RWPE2 (cell line): ENCODE measurements at regions not wholly inside any gene's neighbourhood (a gene's known extent, or its start where the extent isn't known, plus 50 kb on each side); places are given as distances from the start of the nearest gene placed in this dataset.
A peak's percentile ranks its signal among the peaks of the same experiment; 100 is the strongest.
"Not testable (repeated sequence)": the region's sequence is repeated elsewhere in the genome, so short reads cannot be mapped to it uniquely, and the experiment has no call there.

Source experiments
- ATAC-seq: fragments of 200-7000 bp; cut with Tn5 transposase; 3 replicates; pipeline ENCODE4 v1.9.1; 2021; ENCODE audit warnings: low read depth
- DNase-seq: peaks from one replicate; pipeline ENCODE4 v3.0.0-alpha.2; 2020; ENCODE audit warnings: low spot score
- H3K27ac ChIP-seq: fragments of 450-650 bp; 2 replicates; pipeline ENCODE4 v1.5.1; 2017; ENCODE audit warnings: mild to moderate bottlenecking; ENCODE audit not compliant: poor library complexity, severe bottlenecking
- H3K27me3 ChIP-seq: fragments of 250-450 bp; sonication (Bioruptor Pico); 2 replicates; pipeline ENCODE4 v1.5.1; 2021; ENCODE audit warnings: mild to moderate bottlenecking, moderate library complexity; ENCODE audit not compliant: insufficient read depth, poor library complexity, severe bottlenecking
- H3K36me3 ChIP-seq: fragments of 250-450 bp; sonication (Bioruptor Pico); 2 replicates; pipeline ENCODE4 v1.5.1; 2020; ENCODE audit warnings: low read depth, mild to moderate bottlenecking, moderate library complexity
- H3K4me1 ChIP-seq: fragments of 250-450 bp; sonication (Bioruptor Pico); 2 replicates; pipeline ENCODE4 v1.5.1; 2021; ENCODE audit warnings: mild to moderate bottlenecking, moderate library complexity; ENCODE audit not compliant: insufficient read depth, poor library complexity, severe bottlenecking
- H3K4me3 ChIP-seq: fragments of 250-450 bp; sonication (Bioruptor Pico); 2 replicates; pipeline ENCODE4 v1.5.1; 2021; ENCODE audit warnings: mild to moderate bottlenecking, moderate library complexity; ENCODE audit not compliant: severe bottlenecking
- H3K9me3 ChIP-seq: fragments of 250-450 bp; sonication (Bioruptor Pico); 2 replicates; pipeline ENCODE4 v1.5.1; 2021; ENCODE audit warnings: mild to moderate bottlenecking, moderate library complexity; ENCODE audit not compliant: severe bottlenecking
- CTCF ChIP-seq: fragments of 450-650 bp; IDR thresholded peaks from one replicate; pipeline ENCODE4 v1.5.1; 2017; ENCODE audit warnings: mild to moderate bottlenecking, moderate library complexity; ENCODE audit not compliant: poor library complexity, severe bottlenecking

- ATAC-seq (0 out of 3 replicates have a peak, but pooled peaks have one; percentile 61), DNase-seq (no peak)
- Histone ChIP-seq H3K4me1 (no peaks in the 10 kb centered on the region), H3K27me3 (peaks cover 4% of the 10 kb centered on the region), H3K9me3 (no peaks in the 10 kb centered on the region), H3K4me3 (no peak overlapping the region), H3K36me3 (no peaks in the 10 kb centered on the region), H3K27ac (no peak overlapping the region)
- no peak for TF ChIP-seq CTCF
Measured at GRCh38 chr14:53619691-53620231, 336.9 kb downstream of the BMP4 start.

- not testable (repeated sequence) for H3K4me1 ChIP-seq, ATAC-seq, H3K27me3 ChIP-seq, H3K9me3 ChIP-seq, H3K4me3 ChIP-seq, H3K36me3 ChIP-seq, DNase-seq, H3K27ac ChIP-seq
Measured at GRCh38 chr14:53616536-53616935, 340.1 kb downstream of the BMP4 start.

- no peak for DNase-seq
- peaks cover 3% of the 10 kb centered on the region for H3K27me3 ChIP-seq
- no peaks in the 10 kb centered on the region for H3K36me3 ChIP-seq
- H3K4me3 ChIP-seq: no peak overlapping the region
- H3K27ac ChIP-seq: no peak overlapping the region
- no peak for TF ChIP-seq CTCF
- H3K4me1 ChIP-seq: peaks cover 2% of the 10 kb centered on the region
- ATAC-seq: no peak
- no peaks in the 10 kb centered on the region for H3K9me3 ChIP-seq
Measured at GRCh38 chr14:53615252-53615651, 341.4 kb downstream of the BMP4 start.

- Histone ChIP-seq H3K36me3 (no peaks in the 10 kb centered on the region), H3K9me3 (no peaks in the 10 kb centered on the region), H3K4me1 (peaks cover 2% of the 10 kb centered on the region), H3K27me3 (peaks cover 3% of the 10 kb centered on the region), H3K27ac (no peak overlapping the region), H3K4me3 (no peak overlapping the region)
- ATAC-seq (peak; percentile 99), DNase-seq (peak; percentile 70)
- peak; percentile 31 for TF ChIP-seq CTCF
Measured at GRCh38 chr14:53613404-53614253, 343.0 kb downstream of the BMP4 start.

- ATAC-seq: no peak
- H3K4me1 ChIP-seq: peaks cover 8% of the 10 kb centered on the region
- H3K4me3 ChIP-seq: no peak overlapping the region
- peaks cover 3% of the 10 kb centered on the region for H3K27me3 ChIP-seq
- no peaks in the 10 kb centered on the region for H3K9me3 ChIP-seq
- no peak for TF ChIP-seq CTCF
- no peak for DNase-seq
- H3K36me3 ChIP-seq: no peaks in the 10 kb centered on the region
- no peak overlapping the region for H3K27ac ChIP-seq
Measured at GRCh38 chr14:53610947-53611346, 345.7 kb downstream of the BMP4 start.
